HL-60/S4 treated with phorbol 12-myristate 13-acetate at 8.2 ng/mL for 4 days and 3 days (cell line): ENCODE measurements at regions not wholly inside any gene's neighbourhood (a gene's known extent, or its start where the extent isn't known, plus 50 kb on each side); places are given as distances from the start of the nearest gene placed in this dataset.

Experiments
- in situ Hi-C: fragments of 300-500 bp; cut with MboI; formaldehyde crosslinking; loops from 2 replicates; pipeline ENCODE4 v1.15.0; 2022; ENCODE audit warnings: low sequenced_read_pairs

DNA sequence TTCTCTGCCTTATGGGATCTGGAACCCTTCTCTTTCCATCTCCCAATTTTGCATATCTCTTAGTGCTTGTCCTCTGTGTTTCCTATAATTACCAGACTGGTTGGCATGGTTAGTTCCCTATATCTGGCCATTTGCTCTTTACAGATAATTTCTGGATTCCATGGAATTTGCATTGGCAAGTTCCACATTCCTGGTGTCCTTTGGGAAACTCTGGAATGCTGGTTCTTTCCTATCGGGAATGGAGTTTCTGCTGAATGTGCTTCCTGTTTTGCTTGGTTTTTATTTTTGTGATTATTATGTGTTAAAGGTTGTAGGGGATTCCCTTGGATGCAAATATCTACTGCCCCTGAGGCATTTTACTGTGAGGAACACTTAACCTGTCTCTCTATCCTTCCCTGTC is 193.0 kb upstream of the BTG1 start:
- in situ Hi-C loops, result no loop called here

DNA sequence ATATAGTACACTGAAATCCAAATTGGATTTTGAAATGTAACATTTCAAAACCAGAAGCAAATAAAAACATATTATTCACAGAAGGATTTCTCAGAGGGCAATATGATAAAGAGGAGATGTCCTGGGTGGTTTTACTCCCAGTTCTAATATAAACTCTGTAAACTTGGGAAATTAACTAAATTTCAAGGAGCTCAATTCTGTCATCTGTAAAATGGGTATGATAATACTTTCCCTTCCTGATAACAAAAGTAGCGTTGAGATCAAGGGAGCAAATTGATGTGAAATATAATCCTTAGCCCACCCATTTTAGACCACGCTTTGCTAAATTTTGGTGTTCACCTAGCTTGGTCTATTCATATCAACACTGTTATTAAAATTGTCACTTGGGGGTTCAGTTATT is 192.5 kb upstream of the BTG1 start:
- in situ Hi-C loops, result no loop called here

DNA sequence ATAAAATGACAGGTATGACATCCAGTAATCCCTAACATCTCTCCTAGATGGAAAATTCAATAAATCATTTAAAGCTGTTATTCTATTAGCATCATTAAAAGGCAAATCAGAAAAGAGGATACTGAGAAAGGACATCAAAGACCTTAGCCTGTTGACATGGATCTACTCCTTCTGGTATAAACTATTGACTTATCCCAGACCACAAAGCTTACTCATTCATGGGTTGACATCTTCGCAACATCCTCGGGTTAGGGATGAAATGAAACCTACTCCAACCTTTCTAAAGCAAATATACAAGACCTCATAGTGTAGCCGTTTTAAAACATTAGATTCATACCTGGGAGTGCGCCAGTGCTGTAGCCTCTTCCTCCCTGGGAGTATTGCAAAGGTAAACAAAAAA is 191.5 kb upstream of the BTG1 start:
- in situ Hi-C loops, result no loop called here

DNA sequence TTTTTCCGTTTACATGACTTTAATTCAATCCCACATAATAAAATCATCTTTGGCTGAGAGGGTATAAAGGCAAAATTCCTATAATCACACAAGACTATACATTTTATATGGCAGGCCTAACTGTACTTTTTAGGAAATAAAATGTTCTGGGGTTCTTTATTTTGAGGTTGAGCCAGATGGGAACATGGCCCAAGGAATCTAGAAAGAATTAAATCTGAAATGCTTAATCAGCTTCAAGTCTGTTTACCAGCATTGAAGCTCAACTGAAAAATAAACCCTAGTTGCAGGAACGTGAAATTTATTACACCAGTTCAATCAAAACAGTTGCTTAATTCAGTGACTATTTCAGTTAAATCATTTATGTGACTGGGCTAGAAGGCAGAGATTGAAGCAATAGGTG is 191.0 kb upstream of the BTG1 start:
- in situ Hi-C loops, result no loop called here

DNA sequence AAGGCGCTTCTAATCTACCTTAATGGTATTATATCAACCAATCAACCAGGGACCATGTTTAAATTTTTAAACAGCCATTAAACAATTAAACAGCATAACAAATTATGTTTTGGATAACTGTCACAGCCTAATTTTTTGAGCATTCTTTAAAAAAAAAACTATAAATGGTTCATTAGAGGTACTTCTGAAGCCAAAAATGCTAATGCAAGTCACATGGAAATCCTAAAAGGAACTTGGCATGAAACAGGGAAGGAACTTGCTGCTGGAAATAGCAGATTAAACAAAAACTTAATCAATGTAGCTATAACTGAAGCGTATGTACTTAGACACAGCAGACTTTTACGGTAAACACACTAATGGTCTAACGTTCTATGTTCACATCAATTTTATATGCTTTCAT is 190.2 kb upstream of the BTG1 start:
- in situ Hi-C loops, result no loop called here

DNA sequence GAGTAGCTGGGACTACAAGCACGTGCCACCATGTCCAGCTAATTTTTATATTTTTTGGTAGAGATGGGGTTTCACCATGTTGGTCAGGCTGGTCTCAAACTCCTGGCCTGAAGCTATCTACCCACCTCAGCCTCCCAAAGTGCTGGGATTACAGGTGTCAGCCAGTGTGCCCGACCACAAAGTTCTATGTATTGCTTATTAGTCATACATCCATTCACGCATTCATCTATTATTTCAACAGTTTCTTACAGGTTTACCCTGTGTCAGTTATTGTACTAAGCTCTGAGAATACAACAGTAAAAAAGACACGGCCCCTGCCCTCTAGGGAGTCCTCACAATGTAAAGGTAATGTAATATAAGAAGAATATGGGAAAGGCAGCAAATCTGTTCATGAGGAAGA is 188.9 kb upstream of the BTG1 start:
- in situ Hi-C loops, result no loop called here

DNA sequence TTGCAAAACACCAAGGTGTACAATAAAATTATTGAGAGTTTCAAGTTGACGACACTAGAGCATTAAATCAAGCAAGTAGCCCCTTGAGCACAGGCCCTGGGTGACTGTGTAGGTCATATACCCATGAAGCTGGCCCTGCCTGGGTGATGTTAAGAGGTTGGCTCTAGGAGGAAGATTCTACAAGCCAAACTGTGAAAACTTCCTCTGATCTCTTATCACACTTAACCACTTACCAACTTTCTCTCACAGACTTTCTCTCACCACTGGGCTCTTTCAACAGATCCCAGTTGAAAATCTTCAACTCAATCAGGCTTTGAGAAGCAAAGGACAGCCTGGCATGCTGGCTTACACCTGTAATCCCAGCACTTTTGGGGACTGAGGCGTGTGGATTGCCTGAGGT is 186.9 kb upstream of the BTG1 start:
- in situ Hi-C loops, result no loop called here

DNA sequence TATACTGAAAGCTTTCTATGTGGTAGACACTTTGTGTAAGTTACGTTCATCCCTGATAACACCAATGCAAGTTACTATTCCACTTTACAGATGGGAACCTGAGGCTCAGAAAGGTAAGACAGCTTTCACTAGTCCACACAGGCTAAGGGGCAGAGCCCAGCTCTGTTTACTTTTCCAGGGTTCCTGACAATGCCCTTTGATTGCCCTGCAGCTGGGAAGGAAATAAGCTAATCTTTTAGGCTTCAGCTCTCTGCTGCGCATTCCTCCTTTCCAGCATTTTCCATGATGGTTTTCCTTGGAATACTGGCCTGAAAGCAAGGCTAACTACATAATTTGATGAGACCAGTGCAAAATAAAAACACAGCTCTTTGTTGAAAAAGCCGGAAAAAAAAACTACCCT is 185.7 kb upstream of the BTG1 start:
- in situ Hi-C loops, result no loop called here

DNA sequence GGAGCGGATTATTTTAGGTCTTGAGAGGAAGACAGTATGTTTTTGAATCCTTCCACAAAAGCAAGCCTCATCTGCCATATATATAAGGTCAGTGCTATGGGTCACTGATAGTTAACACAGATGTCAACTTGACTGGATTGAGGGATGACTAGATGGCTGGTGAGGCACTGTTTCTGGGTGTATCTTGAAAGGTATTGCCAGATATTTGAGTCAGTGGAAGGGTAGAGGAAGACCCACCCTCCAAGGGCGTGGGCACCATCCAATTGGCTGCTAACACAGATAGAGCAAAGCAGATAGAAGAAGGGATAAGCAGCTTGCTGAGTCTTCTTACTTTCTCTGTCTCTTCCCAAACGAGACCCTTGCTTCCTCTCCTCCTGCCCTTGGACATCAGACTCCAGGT is 185.0 kb upstream of the BTG1 start:
- in situ Hi-C loops, result no loop called here

DNA sequence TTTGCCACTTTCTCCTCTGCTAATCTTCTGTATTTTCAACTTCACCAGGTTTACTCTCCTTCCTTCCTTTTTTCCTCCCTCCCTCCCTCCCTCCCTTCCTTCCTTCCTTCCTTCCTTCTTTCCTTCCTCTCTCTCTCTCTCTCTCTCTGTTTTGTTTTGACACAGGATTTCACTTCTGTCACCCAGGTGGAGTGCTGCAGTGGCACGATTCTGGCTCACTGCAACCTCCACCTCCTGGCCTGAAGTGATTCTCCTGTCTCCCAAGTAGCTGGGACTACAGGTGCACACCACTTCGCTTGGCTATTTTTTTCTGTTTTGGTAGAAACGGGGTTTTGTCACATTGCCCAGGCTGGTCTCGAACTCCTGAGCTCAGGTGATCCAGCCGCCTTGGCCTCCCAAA is 181.2 kb upstream of the BTG1 start:
- in situ Hi-C loops, result no loop called here

DNA sequence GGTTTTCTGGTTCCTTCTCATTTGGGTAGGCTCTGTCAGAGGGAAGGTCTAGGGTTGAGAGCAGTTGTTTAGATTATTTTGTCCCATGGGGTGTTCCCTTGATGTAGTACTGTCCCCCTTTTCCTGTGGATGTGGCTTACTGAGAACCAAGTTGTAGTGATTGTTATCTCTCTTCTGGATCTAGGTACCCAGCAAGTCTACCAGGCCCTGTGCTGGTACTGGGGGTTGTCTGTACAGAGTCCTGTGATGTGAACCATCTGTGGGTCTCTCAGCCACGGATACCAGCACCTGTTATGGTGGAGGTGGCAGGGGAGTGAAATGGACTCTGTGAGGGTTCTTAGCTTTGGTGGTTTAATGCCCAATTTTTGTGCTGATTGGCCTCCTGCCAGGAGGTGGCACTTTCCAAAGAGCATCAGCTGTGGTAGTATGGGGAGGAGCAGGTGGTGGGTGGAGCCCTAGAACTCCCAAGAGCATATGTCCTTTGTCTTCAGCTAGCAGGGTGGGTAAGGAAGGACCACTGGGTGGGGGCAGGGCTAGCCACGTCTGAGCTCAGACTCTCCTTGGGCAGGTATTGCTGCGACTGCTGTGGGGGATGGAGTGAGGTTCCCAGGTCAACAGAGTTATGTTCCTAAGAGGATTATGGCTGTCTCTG is 179.3 kb upstream of the BTG1 start:
- in situ Hi-C loops, result no loop called here

DNA sequence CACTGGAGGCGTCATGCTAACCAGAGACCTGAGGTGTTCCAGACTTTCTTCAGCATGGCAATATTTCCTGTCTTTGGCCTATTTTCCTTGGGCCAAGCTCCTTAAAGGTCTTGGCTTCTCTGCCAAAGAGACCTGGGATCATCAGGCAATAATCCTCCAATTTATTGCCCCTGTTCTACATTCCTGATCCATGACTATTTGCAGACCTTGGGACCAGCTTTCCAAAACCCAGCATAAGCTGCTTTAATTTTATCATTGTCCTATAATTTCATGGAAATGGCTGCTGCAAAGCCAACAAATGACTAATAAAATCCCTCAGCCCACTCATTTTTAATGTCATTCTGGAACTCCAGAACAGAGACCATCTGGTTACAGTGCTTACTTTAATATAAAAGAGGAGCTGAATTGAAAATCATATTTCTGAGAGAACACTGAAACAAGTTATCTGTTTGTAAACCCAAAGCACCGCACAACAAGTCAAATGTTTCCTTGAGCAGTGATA is 166.9 kb upstream of the BTG1 start:
- in situ Hi-C loops, result no loop called here

DNA sequence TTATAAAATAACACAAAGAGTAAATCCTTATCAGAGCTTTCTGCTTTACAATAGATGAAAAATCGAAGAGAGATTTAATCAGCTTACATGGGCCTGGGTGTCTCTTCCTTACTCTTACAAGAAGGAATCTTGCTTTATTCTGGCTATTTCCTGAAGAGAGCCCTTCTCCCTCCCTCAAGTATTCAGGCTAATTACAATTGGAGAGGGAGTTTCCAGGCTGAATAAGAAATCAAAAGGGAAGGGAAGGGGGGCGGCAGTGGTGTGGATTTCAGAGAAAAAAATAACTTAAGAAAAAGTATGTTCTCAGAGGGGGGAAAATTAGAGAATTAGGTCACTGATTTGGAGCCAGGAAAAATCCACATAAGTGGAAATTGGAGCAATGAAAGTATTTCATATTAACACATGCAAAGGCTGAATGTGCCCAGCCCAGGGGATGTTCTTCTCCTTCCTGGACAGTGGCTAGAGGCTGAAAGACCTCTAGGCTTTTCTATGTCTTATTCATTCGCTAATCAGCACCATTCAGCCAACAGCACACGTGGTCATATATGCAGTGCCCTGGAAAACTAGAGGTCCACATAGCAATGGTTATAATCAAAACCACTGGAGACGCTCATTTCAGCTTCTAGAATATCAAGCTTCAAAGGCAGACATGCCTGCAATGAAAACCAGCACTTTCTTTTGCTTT is 158.9 kb upstream of the BTG1 start:
- in situ Hi-C loops, result no loop called here

DNA sequence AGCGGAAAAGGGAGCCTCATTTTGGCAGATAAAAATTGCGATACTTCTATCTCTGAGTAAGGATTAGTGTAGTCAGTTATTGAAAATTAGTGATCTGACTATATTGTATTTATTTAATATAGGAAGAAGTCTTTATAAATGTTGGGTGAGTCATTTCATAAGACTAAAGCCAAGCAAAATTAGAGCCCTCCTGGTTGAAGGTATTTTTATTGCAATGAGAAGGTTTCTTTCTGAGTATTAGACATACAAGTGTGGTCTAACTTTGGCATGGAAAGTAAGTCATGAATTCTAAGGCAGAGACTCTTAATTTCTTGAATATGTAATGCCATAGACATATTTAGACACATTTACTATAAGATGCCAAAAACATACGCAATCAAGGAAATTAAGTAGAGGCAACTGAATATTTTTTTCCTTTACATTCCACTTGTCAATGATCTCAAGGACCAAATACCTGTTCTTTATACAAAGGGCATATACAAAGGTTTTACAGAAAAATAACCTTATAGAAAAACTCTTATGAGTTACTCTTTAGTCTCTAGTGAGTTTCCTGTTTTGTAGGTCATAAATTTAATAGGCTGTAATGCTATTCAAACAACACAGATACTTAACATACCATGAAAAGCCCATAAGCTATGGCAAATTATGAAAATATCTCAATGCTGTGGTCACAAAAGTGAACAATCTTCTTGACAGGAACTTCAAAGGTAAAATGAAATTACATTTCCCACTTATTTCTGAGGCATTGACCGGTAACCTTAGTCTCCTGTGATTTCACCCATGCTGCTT is 156.6 kb upstream of the BTG1 start:
- in situ Hi-C loops, result no loop called here

DNA sequence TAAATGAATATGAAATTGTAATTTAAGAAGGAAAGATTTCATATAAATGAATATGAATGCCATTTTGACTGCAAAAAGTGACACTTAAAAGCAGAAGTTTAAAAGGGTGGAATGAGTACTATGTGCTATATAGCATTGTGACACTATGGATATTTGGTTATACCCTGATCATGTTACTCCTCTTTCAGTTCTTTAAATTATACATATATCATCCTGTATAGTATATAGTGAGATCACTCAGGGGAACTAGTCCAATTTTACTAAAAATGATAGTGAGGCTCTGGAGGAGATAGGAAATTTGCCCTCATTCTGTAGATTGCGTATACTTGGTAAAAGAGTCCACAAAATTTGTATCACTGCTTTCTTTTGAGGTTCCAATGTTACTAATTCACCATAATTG is 155.7 kb upstream of the BTG1 start:
- in situ Hi-C loops, result no loop called here

DNA sequence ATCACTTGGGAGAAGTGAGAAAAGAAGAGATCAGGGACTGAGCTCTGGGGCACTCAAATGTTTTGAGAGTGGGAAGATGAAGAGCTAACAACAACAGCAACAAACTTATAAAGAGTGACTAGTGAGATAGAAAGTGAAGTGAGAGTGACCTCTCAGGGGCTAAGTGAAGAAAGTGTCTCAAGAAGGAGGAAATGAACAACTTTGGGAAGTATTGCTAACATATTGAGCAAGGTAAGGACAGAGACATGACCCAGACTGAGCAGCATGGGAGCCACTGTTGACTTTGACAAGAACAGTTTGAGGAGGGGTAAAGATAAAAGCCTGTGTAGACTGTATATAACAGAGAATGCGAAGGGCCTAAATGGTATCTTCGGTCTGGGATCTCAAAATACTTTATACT is 155.1 kb upstream of the BTG1 start:
- in situ Hi-C loops, result no loop called here

DNA sequence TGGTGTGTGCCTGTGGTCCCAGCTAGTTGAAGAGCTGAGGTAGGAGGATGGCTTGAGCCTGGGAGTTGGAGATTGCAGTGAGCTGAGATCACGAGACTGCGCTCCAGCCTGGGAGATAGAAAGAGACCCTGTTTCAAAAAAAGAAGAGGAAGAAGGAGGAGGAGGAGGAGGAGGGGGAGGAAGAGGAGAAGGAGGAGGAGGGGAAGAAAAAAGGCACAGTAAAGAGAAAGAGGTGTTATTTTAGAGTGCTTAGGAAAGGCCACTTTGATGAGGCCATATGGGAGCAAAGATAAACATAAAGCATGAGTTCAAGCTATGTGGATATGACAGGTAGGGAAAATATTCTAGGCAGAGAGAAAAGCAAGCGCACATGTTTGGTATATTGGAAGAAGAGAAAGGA is 154.1 kb upstream of the BTG1 start:
- in situ Hi-C loops, result no loop called here

DNA sequence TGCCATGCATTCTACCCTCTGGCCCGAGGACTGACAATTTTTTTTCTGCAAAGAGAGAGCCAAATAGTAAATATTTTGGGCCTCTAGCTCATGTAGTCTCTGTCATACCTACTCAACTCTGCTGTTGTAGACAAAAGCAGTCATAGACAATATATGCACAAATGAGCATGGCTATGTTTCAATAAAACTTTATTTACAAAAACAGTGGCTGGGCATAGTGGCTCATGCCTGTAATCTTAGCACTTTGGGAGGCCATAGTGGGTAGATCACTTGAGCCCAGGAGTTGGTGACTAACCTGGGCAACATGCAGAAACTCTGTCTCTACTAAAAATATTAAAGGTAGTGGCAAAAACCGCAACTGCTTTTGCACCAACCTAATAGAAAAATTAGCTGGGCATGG is 153.7 kb upstream of the BTG1 start:
- in situ Hi-C loops, result no loop called here

DNA sequence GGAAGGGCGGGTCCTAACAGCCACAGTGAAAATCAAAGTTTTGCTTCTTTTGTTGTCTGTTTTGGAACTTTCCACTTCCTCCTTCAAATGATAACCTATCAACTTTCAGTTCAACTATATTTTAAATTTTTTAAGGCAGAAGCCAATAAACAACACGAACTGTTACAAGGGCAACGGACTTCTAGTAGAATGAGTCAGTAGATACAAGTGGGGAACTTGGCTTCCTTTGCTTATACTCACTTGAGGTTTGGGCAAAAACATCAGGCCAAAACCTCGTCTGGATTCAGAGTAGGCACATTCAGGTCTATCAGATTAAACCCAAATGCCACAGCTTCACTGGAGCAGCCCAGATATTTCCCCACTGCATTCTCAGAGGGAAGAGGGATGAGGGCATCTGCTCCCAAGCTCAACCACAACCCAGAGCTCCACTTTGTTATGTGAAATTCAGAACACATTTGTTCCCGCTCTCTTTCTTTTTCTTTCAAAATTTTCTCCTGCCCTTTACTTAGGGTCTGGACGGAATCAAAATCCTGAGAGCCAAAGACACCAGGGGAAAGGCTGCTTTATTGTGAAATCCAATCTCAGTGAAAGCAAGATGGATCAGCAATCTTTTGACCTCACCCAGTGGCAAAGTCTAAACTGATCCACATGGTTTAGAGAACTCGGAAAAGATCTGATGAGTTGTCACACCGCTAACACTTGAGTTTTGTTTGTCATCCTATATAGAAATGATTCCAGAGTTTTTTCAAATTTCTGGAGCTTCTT is 152.5 kb upstream of the BTG1 start:
- in situ Hi-C loops, result no loop called here

DNA sequence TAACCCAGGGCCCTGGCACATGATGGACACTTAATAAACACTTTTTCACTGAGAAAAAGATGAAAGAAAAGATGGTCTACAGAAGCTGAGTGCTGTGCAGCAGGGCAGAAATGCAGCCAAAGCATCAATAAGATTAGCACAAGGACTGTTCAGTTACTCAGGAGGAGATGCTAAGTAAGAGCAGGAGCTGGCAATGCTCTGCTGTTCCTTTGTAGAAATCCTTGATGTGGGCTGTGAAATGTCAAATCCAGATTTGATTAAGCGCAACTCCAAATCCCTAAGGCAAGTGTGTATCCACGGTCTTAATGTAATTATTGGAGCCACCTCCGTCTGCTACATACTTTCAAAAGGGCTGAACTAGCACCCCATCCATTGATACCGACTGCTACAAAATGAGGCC is 151.8 kb upstream of the BTG1 start:
- in situ Hi-C loops, result no loop called here

DNA sequence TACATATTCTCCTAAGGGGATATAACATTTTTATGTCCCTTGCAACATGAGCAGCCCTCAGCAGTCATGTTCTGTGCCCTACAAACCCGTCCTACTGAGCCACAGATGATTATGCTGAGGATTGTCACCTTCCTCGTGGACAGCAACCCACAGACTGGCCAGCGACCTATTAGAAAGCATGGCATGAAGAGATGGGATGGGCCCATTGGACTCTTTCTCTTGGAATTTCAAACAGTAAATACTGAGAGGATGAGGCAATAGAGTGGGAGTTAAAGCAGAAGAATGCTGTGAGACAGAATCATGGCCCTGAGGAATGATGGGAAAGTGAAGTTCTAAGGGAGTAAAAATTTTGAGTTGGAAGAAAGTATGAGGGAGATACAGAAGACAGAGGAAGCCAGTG is 149.9 kb upstream of the BTG1 start:
- in situ Hi-C loops, result no loop called here
